GM12891 (cell line): ENCODE measurements at regions not wholly inside any gene's neighbourhood (a gene's known extent, or its start where the extent isn't known, plus 50 kb on each side); places are given as distances from the start of the nearest gene placed in this dataset.

Experiments
- PAX5 ChIP-seq: IDR thresholded peaks from 2 replicates; pipeline ENCODE4 v1.6.1; 2011; ENCODE audit warnings: low read length, moderate library complexity, mild to moderate bottlenecking; ENCODE audit not compliant: insufficient read depth, severe bottlenecking
- POLR2A ChIP-seq: IDR thresholded peaks from 2 replicates; pipeline ENCODE4 v1.6.1; 2011; ENCODE audit warnings: low read depth, low read length, control low read depth
- POLR2AphosphoS5 ChIP-seq: IDR thresholded peaks from 2 replicates; pipeline ENCODE4 v1.6.1; 2011; ENCODE audit warnings: low read depth, low read length, control low read depth
- POU2F2 ChIP-seq: IDR thresholded peaks from 2 replicates; pipeline ENCODE4 v1.6.1; 2011; ENCODE audit warnings: low read depth, mild to moderate bottlenecking, control low read depth, low read length, moderate library complexity
- SPI1 ChIP-seq: IDR thresholded peaks from 2 replicates; pipeline ENCODE4 v1.6.1; 2011; ENCODE audit warnings: low read depth, low read length, control low read depth
- TAF1 ChIP-seq: IDR thresholded peaks from 2 replicates; pipeline ENCODE4 v1.6.1; 2011; ENCODE audit warnings: low read depth, low read length, control low read depth

- TF ChIP-seq POLR2A (no peak), POLR2AphosphoS5 (no peak), POU2F2 (no peak), TAF1 (no peak), SPI1 (no peak), PAX5 (no peak)
Measured at GRCh38 chr13:97761796-97762540, 191.5 kb upstream of the IPO5 start.
